ENCODE measurements at regions not wholly inside any gene's neighbourhood (a gene's known extent, or its start where the extent isn't known, plus 50 kb on each side); places are given as distances from the start of the nearest gene placed in this dataset.

GRCh38 chr21:38743772-38744529 lies 61.8 kb upstream of the ETS2 start:
- no peaks in the 10 kb centered on the region for H3K36me3 ChIP-seq (ENCODE audit: control insufficient read depth in 2 of 2, extremely low read depth in 1 of 2, insufficient read depth in 2 of 2, low read length in 2 of 2)
- H3K79me2 ChIP-seq (ENCODE audit: control insufficient read depth, insufficient read depth, low read length): no peaks in the 10 kb centered on the region
- BruUV-seq (replicated peaks): no TSS peak
- H3K9me1 ChIP-seq (replicated peaks; ENCODE audit: control insufficient read depth, extremely low read depth, insufficient read depth, low read length): no peaks in the 10 kb centered on the region
- peak overlapping the region in 2 of 3 experiments; percentile 4 to 30 for H3K4me3 ChIP-seq (replicated peaks in 1 of 3; ENCODE audit: insufficient read depth in 1 of 3, low read depth in 1 of 3, low read length in 3 of 3)
- peak; percentile 73 for DNase-seq (ENCODE audit: low read depth, low spot score)
- H3K4me2 ChIP-seq (ENCODE audit: insufficient read depth, low read length): peak overlapping the region; percentile 47
- H3K4me1 ChIP-seq (ENCODE audit: control insufficient read depth, extremely low read depth, insufficient read depth, low read length): peaks cover 4% of the 10 kb centered on the region
- H3K27me3 ChIP-seq (ENCODE audit: control insufficient read depth in 2 of 2, insufficient read depth in 2 of 2, low read length in 2 of 2): peaks cover 5 to 8% of the 10 kb centered on the region in 2 experiments
- CTCF ChIA-PET: interaction anchor here (0.6 to 1.4 kb wide), 9 partner anchors 9 to 394 kb away, joined by 3 to 11 read pairs (median 3); no protein-coding TSS in a partner anchor
- no peaks in the 10 kb centered on the region for H4K20me1 ChIP-seq (replicated peaks; ENCODE audit: control insufficient read depth, extremely low read depth, insufficient read depth, low read length)
- H2AFZ ChIP-seq (ENCODE audit: low read depth, low read length): peak overlapping the region; percentile 31
- TF ChIP-seq EZH2 (IDR thresholded peaks at IDR 0.05; ENCODE audit: borderline replicate concordance, low read depth, low read length, severe bottlenecking) (no peak), GATA2 (IDR thresholded peaks at IDR 0.05; ENCODE audit: insufficient read depth, insufficient read length, low read depth, low read length) (no peak), POLR2AphosphoS5 (IDR thresholded peaks at IDR 0.05; ENCODE audit: insufficient read depth, low read depth, low read length) (no peak)
- TF ChIP-seq, protein P1, sequence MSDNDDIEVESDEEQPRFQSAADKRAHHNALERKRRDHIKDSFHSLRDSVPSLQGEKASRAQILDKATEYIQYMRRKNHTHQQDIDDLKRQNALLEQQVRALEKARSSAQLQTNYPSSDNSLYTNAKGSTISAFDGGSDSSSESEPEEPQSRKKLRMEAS (IDR thresholded peaks at IDR 0.05; ENCODE audit: insufficient read depth, insufficient read length): no peak
- no peak overlapping the region for H3K9ac ChIP-seq (replicated peaks; ENCODE audit: extremely low read depth, insufficient read depth, low read length)
- H3K9me3 ChIP-seq (replicated peaks; ENCODE audit: control insufficient read depth, insufficient read depth, low read length): no peaks in the 10 kb centered on the region
- intact Hi-C loops (cut with micrococcal nuclease): no loop called here
- POLR2A ChIA-PET: no interaction called here
- dilution Hi-C loops (cut with MboI; ENCODE audit: extremely low pct_ligation_motif_present, low sequenced_read_pairs): loop anchor here (25.0 kb wide), 1 partner anchor 418 kb away; no protein-coding TSS in a partner anchor
- H3K27ac ChIP-seq (ENCODE audit: insufficient read depth, low read depth, low read length): no peak overlapping the region
- FAIRE-seq: peak; percentile 79

DNA sequence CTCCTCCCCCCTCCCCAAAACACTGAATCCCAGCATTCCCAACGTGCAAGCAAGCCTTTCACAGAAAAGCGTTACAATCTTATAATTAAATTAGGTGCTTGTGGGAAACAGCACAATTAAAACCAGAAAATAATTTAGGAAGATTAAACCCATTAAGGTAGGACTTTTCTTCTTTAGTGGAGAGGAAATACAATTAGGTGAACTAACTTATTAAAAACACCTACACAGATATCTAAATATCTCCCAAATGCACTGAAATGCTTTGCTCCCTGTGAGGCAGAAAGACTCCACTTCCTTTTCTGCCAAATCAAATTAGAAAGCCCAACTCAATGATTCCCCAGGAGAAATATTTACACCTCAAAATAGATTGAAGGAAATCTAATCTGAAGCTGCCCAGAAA lies 60.9 kb upstream of the ETS2 start:
- ChIA-PET POLR2A (no interaction called here), CTCF (interaction anchor here (1.2 to 1.4 kb wide), 3 partner anchors 8 to 393 kb away, joined by 3 to 8 read pairs (median 6); no protein-coding TSS in a partner anchor)
- no peaks in the 10 kb centered on the region for H3K36me3 ChIP-seq (ENCODE audit: control insufficient read depth in 2 of 2, extremely low read depth in 1 of 2, insufficient read depth in 2 of 2, low read length in 2 of 2)
- intact Hi-C loops (cut with micrococcal nuclease): no loop called here
- H3K4me1 ChIP-seq (ENCODE audit: control insufficient read depth, extremely low read depth, insufficient read depth, low read length): peaks cover 4% of the 10 kb centered on the region
- no peak overlapping the region for H3K4me2 ChIP-seq (ENCODE audit: insufficient read depth, low read length)
- dilution Hi-C loops (cut with MboI; ENCODE audit: extremely low pct_ligation_motif_present, low sequenced_read_pairs): loop anchor here (25.0 kb wide), 1 partner anchor 417 kb away; no protein-coding TSS in a partner anchor
- H3K27ac ChIP-seq (ENCODE audit: insufficient read depth, low read depth, low read length): no peak overlapping the region
- H3K9me1 ChIP-seq (replicated peaks; ENCODE audit: control insufficient read depth, extremely low read depth, insufficient read depth, low read length): no peaks in the 10 kb centered on the region
- no peaks in the 10 kb centered on the region for H3K9me3 ChIP-seq (replicated peaks; ENCODE audit: control insufficient read depth, insufficient read depth, low read length)
- no peak overlapping the region for H3K4me3 ChIP-seq (replicated peaks in 1 of 3; ENCODE audit: insufficient read depth in 1 of 3, low read depth in 1 of 3, low read length in 3 of 3)
- DNase-seq (ENCODE audit: low read depth, low spot score): no peak
- no peak for FAIRE-seq
- no peak overlapping the region for H3K9ac ChIP-seq (replicated peaks; ENCODE audit: extremely low read depth, insufficient read depth, low read length)
- peaks cover 5 to 8% of the 10 kb centered on the region in 2 experiments for H3K27me3 ChIP-seq (ENCODE audit: control insufficient read depth in 2 of 2, insufficient read depth in 2 of 2, low read length in 2 of 2)
- H3K79me2 ChIP-seq (ENCODE audit: control insufficient read depth, insufficient read depth, low read length): no peaks in the 10 kb centered on the region
- no peak for TF ChIP-seq POLR2A (IDR thresholded peaks at IDR 0.05; ENCODE audit: low read depth, low read length)
- TF ChIP-seq, protein P1 (IDR thresholded peaks at IDR 0.05; ENCODE audit: insufficient read depth, insufficient read length): no peak
- no peak for TF ChIP-seq POLR2AphosphoS5 (IDR thresholded peaks at IDR 0.05; ENCODE audit: insufficient read depth, low read depth, low read length)
- TF ChIP-seq MYC (IDR thresholded peaks at IDR 0.05; ENCODE audit: low read depth, low read length): no peak
- no peak for TF ChIP-seq EZH2 (IDR thresholded peaks at IDR 0.05; ENCODE audit: borderline replicate concordance, low read depth, low read length, severe bottlenecking)
- TF ChIP-seq FOS (IDR thresholded peaks at IDR 0.05; ENCODE audit: borderline replicate concordance, insufficient read depth, low read length): no peak
- TF ChIP-seq CTCF (IDR thresholded peaks at IDR 0.05; ENCODE audit: extremely low read depth in 1 of 2, insufficient read depth in 1 of 2, low read depth in 1 of 2, low read length in 2 of 2): no peak
- TF ChIP-seq GATA2 (IDR thresholded peaks at IDR 0.05; ENCODE audit: insufficient read depth, insufficient read length, low read depth, low read length): no peak
- no peak for TF ChIP-seq JUN (IDR thresholded peaks at IDR 0.05; ENCODE audit: borderline replicate concordance, insufficient read depth, insufficient read length, low read depth)
- H4K20me1 ChIP-seq (replicated peaks; ENCODE audit: control insufficient read depth, extremely low read depth, insufficient read depth, low read length): no peaks in the 10 kb centered on the region
- no TSS peak for BruUV-seq (replicated peaks)
- H2AFZ ChIP-seq (ENCODE audit: low read depth, low read length): no peak overlapping the region

Measured in endothelial cell of umbilical vein (primary cell).